ENCODE measurements at regions not wholly inside any gene's neighbourhood (a gene's known extent, or its start where the extent isn't known, plus 50 kb on each side); places are given as distances from the start of the nearest gene placed in this dataset.

DNA sequence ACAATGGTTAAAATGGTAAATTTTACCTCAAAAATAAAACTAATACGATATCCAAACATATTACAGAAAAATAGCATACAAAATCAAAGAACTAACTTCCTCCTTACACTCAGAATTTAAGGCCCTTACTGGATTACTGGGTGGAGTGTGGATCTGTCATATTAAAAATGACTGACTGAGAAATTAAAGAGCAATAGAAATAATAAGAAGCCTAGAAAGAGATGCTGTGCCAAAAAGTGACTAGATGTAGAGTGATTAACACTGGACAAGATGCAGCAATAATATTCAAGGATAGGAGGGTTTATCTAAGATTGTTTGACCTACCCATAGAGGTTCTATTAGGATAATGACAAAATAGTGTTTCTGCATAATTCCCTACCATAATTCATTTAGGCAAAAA is 424.3 kb downstream of the SETD4 start:
- intact Hi-C loops (cut with micrococcal nuclease), result no loop called here
- H3K4me1 Mint-ChIP-seq, result no peaks in the 10 kb centered on the region
- H3K4me3 ChIP-seq (replicated peaks in 1 of 3; ENCODE audit: low read depth in 2 of 3, low read length in 3 of 3), result no peak overlapping the region
- H3K9me3 ChIP-seq (replicated peaks in 1 of 2; ENCODE audit: control insufficient read depth in 1 of 2, insufficient read depth in 1 of 2, low read length in 2 of 2), result no peaks in the 10 kb centered on the region
- H3K27ac ChIP-seq (ENCODE audit: low read depth in 1 of 2, low read length in 2 of 2), result no peak overlapping the region
- H3K27me3 ChIP-seq (ENCODE audit: control insufficient read depth in 2 of 2, insufficient read depth in 2 of 2, low read length in 2 of 2), result no peaks in the 10 kb centered on the region
- no peak overlapping the region for H3K9ac ChIP-seq (ENCODE audit: insufficient read depth, low read length, poor library complexity, severe bottlenecking)
- no peak overlapping the region for H2AFZ ChIP-seq (ENCODE audit: insufficient read depth, low read depth, low read length, poor library complexity, severe bottlenecking)
- H3K27me3 Mint-ChIP-seq (ENCODE audit: low read depth in 3 of 3), result peaks cover 0 to 3% (median 3%) of the 10 kb centered on the region in 3 donors
- no CpG with 5 or more reads among the region's 1 CpG for WGBS (ENCODE audit: insufficient coverage)
- no peaks in the 10 kb centered on the region for H4K20me1 ChIP-seq (ENCODE audit: insufficient read depth, low read length)
- no peak for DNase-seq
- no peaks in the 10 kb centered on the region for H3K79me2 ChIP-seq (ENCODE audit: insufficient read depth, low read length)
- TF ChIP-seq, protein P1, sequence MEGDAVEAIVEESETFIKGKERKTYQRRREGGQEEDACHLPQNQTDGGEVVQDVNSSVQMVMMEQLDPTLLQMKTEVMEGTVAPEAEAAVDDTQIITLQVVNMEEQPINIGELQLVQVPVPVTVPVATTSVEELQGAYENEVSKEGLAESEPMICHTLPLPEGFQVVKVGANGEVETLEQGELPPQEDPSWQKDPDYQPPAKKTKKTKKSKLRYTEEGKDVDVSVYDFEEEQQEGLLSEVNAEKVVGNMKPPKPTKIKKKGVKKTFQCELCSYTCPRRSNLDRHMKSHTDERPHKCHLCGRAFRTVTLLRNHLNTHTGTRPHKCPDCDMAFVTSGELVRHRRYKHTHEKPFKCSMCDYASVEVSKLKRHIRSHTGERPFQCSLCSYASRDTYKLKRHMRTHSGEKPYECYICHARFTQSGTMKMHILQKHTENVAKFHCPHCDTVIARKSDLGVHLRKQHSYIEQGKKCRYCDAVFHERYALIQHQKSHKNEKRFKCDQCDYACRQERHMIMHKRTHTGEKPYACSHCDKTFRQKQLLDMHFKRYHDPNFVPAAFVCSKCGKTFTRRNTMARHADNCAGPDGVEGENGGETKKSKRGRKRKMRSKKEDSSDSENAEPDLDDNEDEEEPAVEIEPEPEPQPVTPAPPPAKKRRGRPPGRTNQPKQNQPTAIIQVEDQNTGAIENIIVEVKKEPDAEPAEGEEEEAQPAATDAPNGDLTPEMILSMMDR (IDR thresholded peaks at IDR 0.05), result no peak
- H3K36me3 Mint-ChIP-seq, result no peaks in the 10 kb centered on the region
- no peak overlapping the region for H3K4me3 Mint-ChIP-seq
- no peak overlapping the region for H3K27ac Mint-ChIP-seq
- no peaks in the 10 kb centered on the region for H3K36me3 ChIP-seq (replicated peaks in 1 of 2; ENCODE audit: control insufficient read depth in 1 of 2, insufficient read depth in 2 of 2, low read length in 2 of 2)
- H3K9me3 Mint-ChIP-seq, result no peaks in the 10 kb centered on the region
- H3K4me1 ChIP-seq (ENCODE audit: control insufficient read depth in 1 of 2, insufficient read depth in 2 of 2, low read length in 2 of 2), result no peaks in the 10 kb centered on the region
- H3K4me2 ChIP-seq (replicated peaks; ENCODE audit: extremely low read depth, low read length, poor library complexity, severe bottlenecking), result no peak overlapping the region

DNA sequence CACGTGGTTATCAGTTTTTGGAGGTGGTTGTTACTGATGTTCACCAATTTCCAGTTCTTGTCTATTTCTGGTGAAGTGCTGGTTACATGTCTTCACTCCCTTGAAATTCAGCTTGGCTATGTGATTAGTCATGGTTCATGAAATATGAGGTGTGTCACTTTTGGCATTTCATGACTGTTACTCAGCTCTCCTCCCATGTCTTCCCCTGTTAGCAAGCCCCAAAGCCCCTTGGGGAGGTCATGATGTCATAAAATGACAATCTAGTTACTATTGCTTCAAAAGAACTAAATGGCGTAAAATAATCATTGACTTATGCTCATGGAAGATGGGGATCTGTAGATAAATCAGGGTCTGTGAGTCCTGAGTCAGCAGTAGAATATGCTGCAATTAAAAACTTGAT is 425.1 kb downstream of the SETD4 start:
- DNase-seq, result no peak
- WGBS (ENCODE audit: insufficient coverage), result no CpG with 5 or more reads among the region's 2 CpGs
- Histone ChIP-seq H3K4me1 (ENCODE audit: control insufficient read depth in 1 of 2, insufficient read depth in 2 of 2, low read length in 2 of 2) (no peaks in the 10 kb centered on the region), H3K36me3 (replicated peaks in 1 of 2; ENCODE audit: control insufficient read depth in 1 of 2, insufficient read depth in 2 of 2, low read length in 2 of 2) (no peaks in the 10 kb centered on the region), H3K79me2 (ENCODE audit: insufficient read depth, low read length) (no peaks in the 10 kb centered on the region), H3K9ac (ENCODE audit: insufficient read depth, low read length, poor library complexity, severe bottlenecking) (no peak overlapping the region), H3K27ac (ENCODE audit: low read depth in 1 of 2, low read length in 2 of 2) (no peak overlapping the region), H3K27me3 (ENCODE audit: control insufficient read depth in 2 of 2, insufficient read depth in 2 of 2, low read length in 2 of 2) (no peaks in the 10 kb centered on the region), H3K9me3 (replicated peaks in 1 of 2; ENCODE audit: control insufficient read depth in 1 of 2, insufficient read depth in 1 of 2, low read length in 2 of 2) (no peaks in the 10 kb centered on the region), H4K20me1 (ENCODE audit: insufficient read depth, low read length) (no peaks in the 10 kb centered on the region), H3K4me3 (replicated peaks in 1 of 3; ENCODE audit: low read depth in 2 of 3, low read length in 3 of 3) (no peak overlapping the region), H3K4me2 (replicated peaks; ENCODE audit: extremely low read depth, low read length, poor library complexity, severe bottlenecking) (no peak overlapping the region), H2AFZ (ENCODE audit: insufficient read depth, low read depth, low read length, poor library complexity, severe bottlenecking) (no peak overlapping the region)
- intact Hi-C loops (cut with micrococcal nuclease), result no loop called here
- peaks cover 0 to 3% (median 3%) of the 10 kb centered on the region in 3 donors for H3K27me3 Mint-ChIP-seq (ENCODE audit: low read depth in 3 of 3)
- no peaks in the 10 kb centered on the region for H3K4me1 Mint-ChIP-seq
- no peak overlapping the region for H3K27ac Mint-ChIP-seq
- H3K4me3 Mint-ChIP-seq, result no peak overlapping the region
- TF ChIP-seq, protein P1 (IDR thresholded peaks at IDR 0.05), result no peak
- H3K9me3 Mint-ChIP-seq, result no peaks in the 10 kb centered on the region
- H3K36me3 Mint-ChIP-seq, result no peaks in the 10 kb centered on the region

All from CD14-positive monocyte (primary cell).